GM13976 (cell line): ENCODE measurements at regions not wholly inside any gene's neighbourhood (a gene's known extent, or its start where the extent isn't known, plus 50 kb on each side); places are given as distances from the start of the nearest gene placed in this dataset.

Source experiments
- DNase-seq: peaks from one replicate; pipeline ENCODE4 v3.0.0; 2012; ENCODE audit warnings: low spot score
- CTCF ChIP-seq: IDR thresholded peaks from 2 replicates; pipeline ENCODE4 v1.5.1; 2012; ENCODE audit warnings: borderline replicate concordance, mild to moderate bottlenecking; ENCODE audit not compliant: insufficient read depth; ENCODE audit errors: extremely low read depth, missing control alignments, control extremely low read depth
- in situ Hi-C: fragments of 300-500 bp; cut with MboI; formaldehyde crosslinking; loops from one replicate; pipeline ENCODE4 v1.12.0; 2022; ENCODE audit warnings: low sequenced_read_pairs, mixed read lengths, inconsistent platforms; ENCODE audit not compliant: unreplicated experiment

GRCh38 chr1:30166174-30166573 lies 557.2 kb downstream of the MATN1 start:
- in situ Hi-C loops = no loop called here
- no peak for TF ChIP-seq CTCF
- no peak for DNase-seq

- no peak for DNase-seq
- TF ChIP-seq CTCF = no peak
- in situ Hi-C loops = no loop called here
These were observed 558.3 kb downstream of the MATN1 start for GRCh38 chr1:30165116-30165515.

- no peak for TF ChIP-seq CTCF
- in situ Hi-C loops = no loop called here
- no peak for DNase-seq
These were observed 558.7 kb downstream of the MATN1 start for GRCh38 chr1:30164693-30165092.

- in situ Hi-C loops = no loop called here
These were observed 560.8 kb downstream of the MATN1 start for GRCh38 chr1:30162565-30162964.

GRCh38 chr1:30161953-30162352 lies 561.4 kb downstream of the MATN1 start:
- no peak for TF ChIP-seq CTCF
- no peak for DNase-seq
- in situ Hi-C loops = no loop called here

More at GRCh38 chr1:30162565-30162964, 560.8 kb downstream of the MATN1 start:
- no peak for DNase-seq
- no peak for TF ChIP-seq CTCF

GRCh38 chr1:30160999-30161689 lies 562.2 kb downstream of the MATN1 start:
- no peak for TF ChIP-seq CTCF
- in situ Hi-C loops = no loop called here
- no peak for DNase-seq
